ENCODE measurements at regions not wholly inside any gene's neighbourhood (a gene's known extent, or its start where the extent isn't known, plus 50 kb on each side); places are given as distances from the start of the nearest gene placed in this dataset.

DNA sequence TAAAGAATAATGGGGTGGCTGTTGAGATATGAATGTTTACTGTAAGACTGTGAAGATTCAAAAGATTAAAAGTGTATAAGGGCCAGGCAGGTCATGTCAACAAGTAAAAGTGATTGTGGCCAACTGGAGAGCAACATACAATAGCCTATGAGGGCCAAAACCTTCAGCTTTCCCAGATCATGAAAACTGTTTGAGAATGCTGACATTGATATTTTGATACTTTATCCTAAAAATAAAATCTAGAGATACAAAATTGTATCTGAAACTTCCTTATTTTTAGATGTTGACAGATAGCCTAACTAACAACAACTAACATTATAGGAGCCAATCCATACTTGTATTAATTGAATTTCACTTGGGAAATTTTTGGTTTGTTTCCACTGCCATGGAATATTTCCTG lies 70.3 kb upstream of the PAK5 start:
- TF ChIP-seq POLR2AphosphoS5 (IDR thresholded peaks at IDR 0.05; ENCODE audit: low read depth) (no peak), EZH2phosphoT487 (IDR thresholded peaks at IDR 0.05; ENCODE audit: unreplicated experiment) (no peak), EZH2 (IDR thresholded peaks at IDR 0.05; ENCODE audit: low read depth, unreplicated experiment) (no peak), JUNB (IDR thresholded peaks at IDR 0.05; ENCODE audit: unreplicated experiment) (no peak)
- TF ChIP-seq, protein P1, sequence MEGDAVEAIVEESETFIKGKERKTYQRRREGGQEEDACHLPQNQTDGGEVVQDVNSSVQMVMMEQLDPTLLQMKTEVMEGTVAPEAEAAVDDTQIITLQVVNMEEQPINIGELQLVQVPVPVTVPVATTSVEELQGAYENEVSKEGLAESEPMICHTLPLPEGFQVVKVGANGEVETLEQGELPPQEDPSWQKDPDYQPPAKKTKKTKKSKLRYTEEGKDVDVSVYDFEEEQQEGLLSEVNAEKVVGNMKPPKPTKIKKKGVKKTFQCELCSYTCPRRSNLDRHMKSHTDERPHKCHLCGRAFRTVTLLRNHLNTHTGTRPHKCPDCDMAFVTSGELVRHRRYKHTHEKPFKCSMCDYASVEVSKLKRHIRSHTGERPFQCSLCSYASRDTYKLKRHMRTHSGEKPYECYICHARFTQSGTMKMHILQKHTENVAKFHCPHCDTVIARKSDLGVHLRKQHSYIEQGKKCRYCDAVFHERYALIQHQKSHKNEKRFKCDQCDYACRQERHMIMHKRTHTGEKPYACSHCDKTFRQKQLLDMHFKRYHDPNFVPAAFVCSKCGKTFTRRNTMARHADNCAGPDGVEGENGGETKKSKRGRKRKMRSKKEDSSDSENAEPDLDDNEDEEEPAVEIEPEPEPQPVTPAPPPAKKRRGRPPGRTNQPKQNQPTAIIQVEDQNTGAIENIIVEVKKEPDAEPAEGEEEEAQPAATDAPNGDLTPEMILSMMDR (conservative IDR thresholded peaks at IDR 0.05; ENCODE audit: low read depth in 2 of 2): no peak
- TF ChIP-seq, protein P2, sequence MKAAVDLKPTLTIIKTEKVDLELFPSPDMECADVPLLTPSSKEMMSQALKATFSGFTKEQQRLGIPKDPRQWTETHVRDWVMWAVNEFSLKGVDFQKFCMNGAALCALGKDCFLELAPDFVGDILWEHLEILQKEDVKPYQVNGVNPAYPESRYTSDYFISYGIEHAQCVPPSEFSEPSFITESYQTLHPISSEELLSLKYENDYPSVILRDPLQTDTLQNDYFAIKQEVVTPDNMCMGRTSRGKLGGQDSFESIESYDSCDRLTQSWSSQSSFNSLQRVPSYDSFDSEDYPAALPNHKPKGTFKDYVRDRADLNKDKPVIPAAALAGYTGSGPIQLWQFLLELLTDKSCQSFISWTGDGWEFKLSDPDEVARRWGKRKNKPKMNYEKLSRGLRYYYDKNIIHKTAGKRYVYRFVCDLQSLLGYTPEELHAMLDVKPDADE (IDR thresholded peaks at IDR 0.05): no peak
